Muscle of arm (tissue), 1 donor: ENCODE measurements at regions not wholly inside any gene's neighbourhood (a gene's known extent, or its start where the extent isn't known, plus 50 kb on each side); places are given as distances from the start of the nearest gene placed in this dataset.
A peak's percentile ranks its signal among the peaks of the same experiment; 100 is the strongest.
"Not testable (repeated sequence)": the region's sequence is repeated elsewhere in the genome, so short reads cannot be mapped to it uniquely, and the experiment has no call there.

Experiments used
- DNase-seq: peaks from one replicate; pipeline ENCODE4 v3.0.0-alpha.2; 2013

- peak; percentile 75 for DNase-seq
Measured at GRCh38 chr4:114087596-114088230, 108.3 kb upstream of the ARSJ start.

DNA sequence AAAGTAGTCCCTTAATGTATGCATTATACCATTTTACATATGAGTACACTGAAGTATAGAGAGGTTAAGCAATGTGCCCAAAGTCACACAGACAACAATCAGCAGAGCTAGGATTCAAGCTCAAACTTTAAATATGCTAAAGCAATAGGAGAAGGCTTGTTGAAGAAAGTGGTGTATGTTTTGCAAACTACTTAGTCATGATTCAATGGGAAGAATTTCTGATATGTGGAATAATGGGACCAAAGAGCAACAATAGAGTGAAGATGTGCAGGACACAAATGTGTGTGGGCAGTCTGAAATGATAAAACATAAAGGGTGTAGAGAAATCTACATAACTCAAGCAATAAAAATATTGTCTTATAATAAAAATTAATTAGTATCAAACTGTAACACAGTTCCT lies 109.0 kb upstream of the ARSJ start:
- DNase-seq, result no peak

- no peak for DNase-seq
Measured at GRCh38 chr4:114091546-114091945, 112.1 kb upstream of the ARSJ start.

GRCh38 chr4:114093221-114093715 lies 113.8 kb upstream of the ARSJ start:
- no peak for DNase-seq

DNA sequence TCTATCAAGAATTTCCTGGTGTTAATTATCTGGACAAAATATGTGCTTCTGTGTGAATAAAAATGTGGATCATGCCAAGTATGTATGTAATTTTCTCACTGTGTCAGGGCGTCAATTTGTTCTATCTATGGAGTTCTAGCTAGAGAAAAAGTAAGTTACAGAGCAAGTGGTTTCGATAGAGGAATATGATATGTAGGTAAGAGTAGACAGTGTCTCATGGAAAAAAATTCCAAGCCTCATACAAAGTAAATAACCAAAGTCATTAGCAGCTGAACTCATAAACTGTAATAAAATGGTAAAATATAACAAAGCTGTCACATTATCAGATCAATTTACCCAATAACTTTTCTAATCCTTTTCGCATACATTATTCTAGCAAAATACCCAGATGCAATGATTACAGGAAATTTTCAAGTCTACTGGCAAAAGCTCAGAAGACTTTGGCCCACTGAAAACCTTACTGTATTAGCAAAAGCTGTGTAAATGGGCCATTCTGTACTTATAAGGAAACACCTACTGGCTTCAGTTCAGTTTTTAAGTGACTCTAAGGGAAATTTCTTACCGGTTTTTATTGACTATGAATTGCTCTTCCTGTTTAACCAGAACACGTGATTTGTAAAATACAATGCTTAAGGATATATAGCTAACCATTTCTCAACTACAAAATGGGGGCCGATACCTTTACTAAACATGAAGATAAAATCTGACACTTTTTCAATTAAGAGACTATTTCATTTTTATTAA lies 121.0 kb upstream of the ARSJ start:
- no peak for DNase-seq

DNA sequence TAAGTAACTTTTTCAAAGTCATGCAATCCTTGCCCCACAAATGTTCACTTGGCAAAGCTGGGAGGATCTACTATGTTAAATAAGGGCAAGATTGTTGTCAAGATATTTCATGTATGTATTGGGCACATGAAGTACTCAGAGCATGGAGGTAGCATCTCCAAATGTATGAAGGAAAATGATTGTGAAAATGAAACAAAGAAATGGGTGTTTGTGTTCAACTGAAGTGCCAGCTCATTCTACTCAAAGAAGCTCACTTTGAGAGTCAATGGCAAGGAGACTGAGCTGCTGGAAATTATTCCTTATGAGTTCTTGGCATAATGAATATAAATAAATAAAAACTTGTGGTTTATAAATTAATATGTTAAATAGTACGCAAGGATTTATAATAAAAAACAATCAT lies 124.5 kb upstream of the ARSJ start:
- DNase-seq, result no peak

GRCh38 chr4:114108869-114109268 lies 129.4 kb upstream of the ARSJ start:
- DNase-seq, result no peak

DNA sequence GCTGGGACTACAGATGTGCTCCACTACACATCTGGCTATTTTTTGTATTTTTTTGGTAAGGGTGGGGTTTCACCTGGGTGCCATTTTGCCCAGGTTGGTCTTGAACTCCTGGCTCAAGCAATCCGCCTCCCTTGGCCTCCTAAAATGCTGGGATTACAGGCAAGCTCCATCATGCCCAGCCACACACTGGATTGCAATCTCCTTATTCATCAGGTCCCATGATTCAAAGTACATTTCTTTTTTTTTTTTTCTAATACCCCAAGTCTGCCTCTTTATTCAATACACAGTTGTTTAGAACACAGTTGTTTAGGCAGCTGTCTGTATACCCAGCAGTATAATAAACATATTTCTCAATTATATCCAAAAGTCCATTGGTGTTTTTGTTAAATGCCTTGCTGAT lies 130.3 kb upstream of the ARSJ start:
- no peak for DNase-seq

- DNase-seq, result no peak
Measured at GRCh38 chr4:114115526-114115925, 136.1 kb upstream of the ARSJ start.

- no peak for DNase-seq
Measured at GRCh38 chr4:114116861-114117260, 137.4 kb upstream of the ARSJ start.

GRCh38 chr4:114121221-114121620 lies 141.8 kb upstream of the ARSJ start:
- no peak for DNase-seq

- no peak for DNase-seq
Measured at GRCh38 chr4:114132199-114132598, 152.8 kb upstream of the ARSJ start.

GRCh38 chr4:114132830-114133229 lies 153.4 kb upstream of the ARSJ start:
- no peak for DNase-seq

GRCh38 chr4:114136069-114136468 lies 156.6 kb upstream of the ARSJ start:
- DNase-seq, result peak; percentile 2

GRCh38 chr4:114137984-114138383 lies 158.5 kb upstream of the ARSJ start:
- DNase-seq, result no peak

GRCh38 chr4:114146947-114147618 lies 167.6 kb upstream of the ARSJ start:
- DNase-seq, result no peak

DNA sequence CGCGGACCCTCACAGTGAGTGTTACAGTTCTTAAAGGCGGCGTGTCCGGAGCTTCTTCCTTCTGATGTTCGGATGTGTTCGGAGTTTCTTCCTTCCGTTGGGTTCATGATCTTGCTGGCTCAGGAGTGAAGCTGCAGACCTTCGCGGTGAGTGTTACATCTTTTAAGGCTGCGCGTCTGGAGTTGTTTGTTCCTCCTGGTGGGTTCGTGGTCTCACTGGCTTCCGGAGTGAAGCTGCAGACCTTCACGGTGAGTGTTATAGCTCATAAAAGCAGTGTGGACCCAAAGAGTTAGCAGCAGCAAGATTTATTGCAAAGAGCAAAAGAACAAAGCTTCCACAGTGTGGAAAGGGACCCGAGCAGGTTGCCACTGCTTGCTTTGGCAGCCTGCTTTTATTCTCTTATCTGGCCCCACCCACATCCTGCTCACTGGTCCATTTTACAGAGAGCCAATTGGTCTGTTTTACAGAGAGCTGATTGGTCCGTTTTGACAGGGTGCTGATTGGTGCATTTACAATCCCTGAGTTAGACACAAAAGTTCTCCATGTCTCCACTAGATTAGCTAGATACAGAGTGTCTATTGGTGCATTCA lies 168.3 kb upstream of the ARSJ start:
- not testable (repeated sequence) for DNase-seq

DNA sequence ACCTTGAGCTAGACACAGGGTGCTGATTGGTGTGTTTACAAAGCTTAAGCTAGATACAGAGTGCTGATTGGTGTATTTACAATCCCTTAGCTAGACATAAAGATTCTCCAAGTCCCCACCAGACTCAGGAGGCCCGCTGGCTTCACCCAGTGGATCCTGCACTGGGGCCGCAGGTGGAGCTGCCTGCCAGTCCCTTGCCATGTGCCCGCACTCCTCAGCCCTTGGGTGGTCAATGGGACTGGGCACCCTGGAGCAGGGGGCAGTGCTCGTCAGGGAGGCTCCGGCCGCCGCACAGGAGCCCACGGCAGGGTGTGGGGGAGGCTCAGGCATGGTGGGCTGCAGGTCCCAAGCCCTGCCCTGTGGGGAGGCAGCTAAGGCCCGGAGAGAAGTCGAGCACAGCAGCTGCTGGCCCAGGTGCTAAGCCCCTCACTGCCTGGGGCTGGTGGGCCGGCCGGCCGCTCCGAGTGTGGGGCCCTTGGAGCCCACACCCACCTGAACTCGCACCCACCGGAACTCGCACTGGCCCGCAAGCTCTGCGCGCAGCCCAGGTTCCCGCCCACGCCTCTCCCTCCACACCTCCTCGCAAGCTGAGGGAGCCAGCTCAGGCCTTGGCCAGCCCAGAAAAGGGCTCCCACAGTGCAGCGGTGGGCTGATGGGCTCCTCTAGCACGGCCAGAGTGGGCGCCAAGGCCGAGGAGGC lies 169.1 kb upstream of the ARSJ start:
- not testable (repeated sequence) for DNase-seq

GRCh38 chr4:114156371-114156770 lies 176.9 kb upstream of the ARSJ start:
- DNase-seq, result no peak

DNA sequence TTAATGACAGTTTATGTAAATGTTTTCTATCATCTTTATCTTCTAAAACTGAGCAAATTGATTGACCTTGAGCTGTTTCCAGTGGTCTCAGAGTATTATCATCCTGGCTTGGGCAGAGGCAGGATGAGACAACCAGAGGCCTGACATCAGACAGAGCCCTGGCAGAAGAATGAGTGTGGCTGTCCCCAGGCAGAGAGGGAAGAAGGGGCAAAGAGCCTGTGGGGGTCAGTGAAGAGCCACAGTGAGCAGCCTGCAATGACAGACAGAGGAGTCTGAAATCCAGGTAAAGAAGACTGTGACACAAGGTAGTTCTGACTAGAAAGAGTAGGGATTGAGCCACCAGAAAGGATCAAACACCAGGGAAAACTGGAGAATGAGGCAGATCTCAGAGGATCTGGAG lies 182.4 kb upstream of the ARSJ start:
- no peak for DNase-seq

DNA sequence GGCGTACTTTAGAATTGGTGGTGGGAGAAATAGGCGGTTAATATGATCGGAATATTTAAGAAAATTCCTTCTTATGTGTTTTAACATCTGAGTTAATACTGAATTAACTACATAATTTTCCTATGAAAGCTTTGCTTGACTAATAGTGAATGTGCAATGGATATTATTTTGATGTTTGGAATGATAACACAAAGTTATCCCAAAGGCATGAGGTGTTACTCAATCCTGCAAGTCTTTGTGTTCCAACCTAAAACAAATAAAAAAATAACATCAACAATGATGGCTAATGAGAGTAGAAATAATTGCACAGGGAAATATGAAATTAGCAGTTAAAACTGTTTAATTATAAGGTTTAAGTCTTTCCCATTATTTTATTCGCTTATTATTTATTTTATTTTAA lies 183.6 kb upstream of the ARSJ start:
- no peak for DNase-seq

DNA sequence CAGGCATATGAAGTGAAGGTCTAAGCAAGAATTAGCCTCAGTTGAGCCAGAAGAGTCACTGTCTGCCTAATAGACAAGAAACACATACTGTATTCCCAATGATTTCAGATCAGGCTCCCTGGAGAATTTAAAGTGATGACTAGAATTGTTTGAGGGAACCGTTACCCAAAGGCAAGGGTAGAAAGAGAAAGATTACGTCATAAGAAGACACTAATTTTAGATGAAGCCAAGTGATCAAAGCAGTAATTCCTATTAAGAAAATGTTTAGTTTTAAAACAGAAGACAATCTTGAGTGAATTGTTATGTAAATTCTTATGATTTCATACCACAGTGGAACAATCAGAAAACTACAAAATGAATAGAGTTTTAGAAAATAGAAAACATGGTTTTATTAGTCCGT lies 194.5 kb upstream of the ARSJ start:
- no peak for DNase-seq
